ENCODE measurements at regions not wholly inside any gene's neighbourhood (a gene's known extent, or its start where the extent isn't known, plus 50 kb on each side); places are given as distances from the start of the nearest gene placed in this dataset.

DNA sequence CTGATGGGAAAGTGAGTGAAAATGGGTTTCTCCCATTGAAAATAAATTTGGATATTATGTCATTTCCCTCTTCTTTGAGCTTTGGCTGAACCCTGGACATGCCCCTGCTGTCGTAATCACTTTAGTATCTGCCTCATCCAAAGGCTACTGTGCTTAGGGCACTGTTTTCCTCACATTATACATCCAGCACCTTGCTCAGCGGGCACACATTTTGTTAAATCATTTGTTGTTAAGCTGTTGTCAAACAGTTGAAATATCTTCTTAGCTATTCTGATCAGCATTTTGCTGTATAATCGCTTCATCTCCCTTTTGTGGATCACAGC lies 352.7 kb upstream of the CD180 start:
- no peak for DNase-seq

DNA sequence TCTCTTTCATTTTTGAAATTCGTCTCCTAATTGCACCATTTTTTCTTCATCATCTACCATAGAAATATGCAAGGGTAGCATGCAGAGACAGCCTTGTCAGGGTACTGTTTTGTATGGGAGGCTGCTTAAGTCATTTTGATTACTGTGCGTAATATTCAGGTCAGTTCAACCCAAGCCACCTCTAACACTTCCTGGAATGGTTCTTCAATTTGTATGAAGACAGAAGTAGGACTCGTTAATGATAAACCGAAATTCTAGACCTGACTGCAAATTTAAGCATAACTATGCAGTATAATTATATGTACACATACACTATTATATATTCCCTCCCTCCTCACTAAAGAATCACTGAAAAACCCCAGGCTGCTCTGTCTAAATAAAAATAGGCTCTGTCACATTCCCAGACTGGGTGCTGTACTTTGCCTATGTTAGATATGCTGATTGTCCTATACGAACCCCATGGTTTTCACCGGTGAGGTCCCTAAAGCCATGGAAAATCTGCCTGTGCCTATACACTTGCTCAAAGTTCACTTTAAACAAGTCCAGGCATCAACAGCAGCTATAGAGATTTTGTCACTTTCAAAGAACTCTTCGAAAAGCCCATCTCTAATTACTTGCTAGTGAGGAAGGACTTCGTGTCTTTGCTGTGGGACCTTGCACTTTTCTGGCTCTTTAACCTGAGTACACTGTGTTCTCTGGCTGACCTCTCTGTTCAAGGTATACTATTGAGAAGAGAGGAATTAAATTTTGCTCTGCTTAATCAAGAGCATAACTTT lies 352.1 kb upstream of the CD180 start:
- Histone ChIP-seq H3K4me1 (ENCODE audit: control insufficient read depth in 2 of 2, insufficient read depth in 2 of 2, low read length in 2 of 2) (peaks cover 8 to 10% of the 10 kb centered on the region in 2 donors), H2AFZ (ENCODE audit: insufficient read depth, low read depth, low read length, poor library complexity, severe bottlenecking) (peak overlapping the region; percentile 9), H3K79me2 (ENCODE audit: control insufficient read depth, insufficient read depth, low read length) (no peaks in the 10 kb centered on the region), H3K4me2 (replicated peaks; ENCODE audit: low read depth, low read length, poor library complexity, severe bottlenecking) (no peak overlapping the region), H3K27ac (ENCODE audit: low read length in 2 of 2) (no peak overlapping the region), H4K20me1 (ENCODE audit: control insufficient read depth, insufficient read depth, low read length, poor library complexity, severe bottlenecking) (no peaks in the 10 kb centered on the region), H3K9ac (ENCODE audit: low read length) (no peak overlapping the region), H3K9me3 (ENCODE audit: control extremely low read depth in 1 of 3, control insufficient read depth in 2 of 3, insufficient read depth in 1 of 3, low read length in 2 of 3) (peaks cover 0 to 11% (median 0%) of the 10 kb centered on the region in 3 donors), H3K36me3 (replicated peaks in 1 of 2; ENCODE audit: control extremely low read depth in 1 of 2, control insufficient read depth in 1 of 2, extremely low read depth in 1 of 2, insufficient read depth in 2 of 2, low read length in 1 of 2) (no peaks in the 10 kb centered on the region), H3K27me3 (replicated peaks in 1 of 4; ENCODE audit: control extremely low read depth in 1 of 4, control insufficient read depth in 3 of 4, insufficient read depth in 4 of 4, low read length in 3 of 4) (no peaks in the 10 kb centered on the region), H3K4me3 (ENCODE audit: control extremely low read depth in 1 of 5, extremely low read depth in 1 of 5, insufficient read depth in 1 of 5, low read depth in 2 of 5, low read length in 4 of 5) (no peak overlapping the region)
- 100% methylated on average over 3 of the region's 8 CpGs for WGBS (ENCODE audit: insufficient coverage)
- Mint-ChIP-seq H3K9me3 (ENCODE audit: insufficient read depth) (no peaks in the 10 kb centered on the region), H3K27ac (no peak overlapping the region), H3K4me3 (no peak overlapping the region), H3K4me1 (peaks cover 15% of the 10 kb centered on the region), H3K27me3 (no peaks in the 10 kb centered on the region)
- POLR2A ChIA-PET, result no interaction called here
- DNase-seq, result no peak
- TF ChIP-seq, protein P1, sequence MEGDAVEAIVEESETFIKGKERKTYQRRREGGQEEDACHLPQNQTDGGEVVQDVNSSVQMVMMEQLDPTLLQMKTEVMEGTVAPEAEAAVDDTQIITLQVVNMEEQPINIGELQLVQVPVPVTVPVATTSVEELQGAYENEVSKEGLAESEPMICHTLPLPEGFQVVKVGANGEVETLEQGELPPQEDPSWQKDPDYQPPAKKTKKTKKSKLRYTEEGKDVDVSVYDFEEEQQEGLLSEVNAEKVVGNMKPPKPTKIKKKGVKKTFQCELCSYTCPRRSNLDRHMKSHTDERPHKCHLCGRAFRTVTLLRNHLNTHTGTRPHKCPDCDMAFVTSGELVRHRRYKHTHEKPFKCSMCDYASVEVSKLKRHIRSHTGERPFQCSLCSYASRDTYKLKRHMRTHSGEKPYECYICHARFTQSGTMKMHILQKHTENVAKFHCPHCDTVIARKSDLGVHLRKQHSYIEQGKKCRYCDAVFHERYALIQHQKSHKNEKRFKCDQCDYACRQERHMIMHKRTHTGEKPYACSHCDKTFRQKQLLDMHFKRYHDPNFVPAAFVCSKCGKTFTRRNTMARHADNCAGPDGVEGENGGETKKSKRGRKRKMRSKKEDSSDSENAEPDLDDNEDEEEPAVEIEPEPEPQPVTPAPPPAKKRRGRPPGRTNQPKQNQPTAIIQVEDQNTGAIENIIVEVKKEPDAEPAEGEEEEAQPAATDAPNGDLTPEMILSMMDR (IDR thresholded peaks at IDR 0.05), result no peak
- no peak for TF ChIP-seq EZH2 (IDR thresholded peaks at IDR 0.05; ENCODE audit: borderline replicate concordance, insufficient read depth, low read depth, low read length, poor library complexity, severe bottlenecking)
- CTCF ChIA-PET, result no interaction called here
- intact Hi-C loops (cut with micrococcal nuclease), result no loop called here
- ATAC-seq (ENCODE audit: low read depth), result no peak

More for the DNA sequence above, 352.7 kb upstream of the CD180 start:
- no peak overlapping the region for H3K27ac Mint-ChIP-seq
- Histone ChIP-seq H3K9ac (ENCODE audit: low read length) (no peak overlapping the region), H3K4me1 (ENCODE audit: control insufficient read depth in 2 of 2, insufficient read depth in 2 of 2, low read length in 2 of 2) (peaks cover 8 to 10% of the 10 kb centered on the region in 2 donors), H4K20me1 (ENCODE audit: control insufficient read depth, insufficient read depth, low read length, poor library complexity, severe bottlenecking) (no peaks in the 10 kb centered on the region), H3K27ac (ENCODE audit: low read length in 2 of 2) (no peak overlapping the region), H3K79me2 (ENCODE audit: control insufficient read depth, insufficient read depth, low read length) (no peaks in the 10 kb centered on the region), H2AFZ (ENCODE audit: insufficient read depth, low read depth, low read length, poor library complexity, severe bottlenecking) (no peak overlapping the region), H3K9me3 (ENCODE audit: control extremely low read depth in 1 of 3, control insufficient read depth in 2 of 3, insufficient read depth in 1 of 3, low read length in 2 of 3) (peaks cover 0 to 11% (median 0%) of the 10 kb centered on the region in 3 donors), H3K36me3 (replicated peaks in 1 of 2; ENCODE audit: control extremely low read depth in 1 of 2, control insufficient read depth in 1 of 2, extremely low read depth in 1 of 2, insufficient read depth in 2 of 2, low read length in 1 of 2) (no peaks in the 10 kb centered on the region), H3K4me3 (ENCODE audit: control extremely low read depth in 1 of 5, extremely low read depth in 1 of 5, insufficient read depth in 1 of 5, low read depth in 2 of 5, low read length in 4 of 5) (no peak overlapping the region), H3K27me3 (replicated peaks in 1 of 4; ENCODE audit: control extremely low read depth in 1 of 4, control insufficient read depth in 3 of 4, insufficient read depth in 4 of 4, low read length in 3 of 4) (no peaks in the 10 kb centered on the region), H3K4me2 (replicated peaks; ENCODE audit: low read depth, low read length, poor library complexity, severe bottlenecking) (no peak overlapping the region)
- no peak overlapping the region for H3K4me3 Mint-ChIP-seq
- TF ChIP-seq, protein P1 (IDR thresholded peaks at IDR 0.05), result no peak
- no peak for TF ChIP-seq EZH2 (IDR thresholded peaks at IDR 0.05; ENCODE audit: borderline replicate concordance, insufficient read depth, low read depth, low read length, poor library complexity, severe bottlenecking)
- 100% methylated on average over 1 of the region's 3 CpGs for WGBS (ENCODE audit: insufficient coverage)
- CTCF ChIA-PET, result no interaction called here
- ATAC-seq (ENCODE audit: low read depth), result no peak
- intact Hi-C loops (cut with micrococcal nuclease), result no loop called here
- H3K9me3 Mint-ChIP-seq (ENCODE audit: insufficient read depth), result no peaks in the 10 kb centered on the region
- H3K27me3 Mint-ChIP-seq, result no peaks in the 10 kb centered on the region
- POLR2A ChIA-PET, result no interaction called here
- H3K4me1 Mint-ChIP-seq, result peaks cover 15% of the 10 kb centered on the region

Measured in B cell (primary cell).